ENCODE measurements at regions not wholly inside any gene's neighbourhood (a gene's known extent, or its start where the extent isn't known, plus 50 kb on each side); places are given as distances from the start of the nearest gene placed in this dataset.

DNA sequence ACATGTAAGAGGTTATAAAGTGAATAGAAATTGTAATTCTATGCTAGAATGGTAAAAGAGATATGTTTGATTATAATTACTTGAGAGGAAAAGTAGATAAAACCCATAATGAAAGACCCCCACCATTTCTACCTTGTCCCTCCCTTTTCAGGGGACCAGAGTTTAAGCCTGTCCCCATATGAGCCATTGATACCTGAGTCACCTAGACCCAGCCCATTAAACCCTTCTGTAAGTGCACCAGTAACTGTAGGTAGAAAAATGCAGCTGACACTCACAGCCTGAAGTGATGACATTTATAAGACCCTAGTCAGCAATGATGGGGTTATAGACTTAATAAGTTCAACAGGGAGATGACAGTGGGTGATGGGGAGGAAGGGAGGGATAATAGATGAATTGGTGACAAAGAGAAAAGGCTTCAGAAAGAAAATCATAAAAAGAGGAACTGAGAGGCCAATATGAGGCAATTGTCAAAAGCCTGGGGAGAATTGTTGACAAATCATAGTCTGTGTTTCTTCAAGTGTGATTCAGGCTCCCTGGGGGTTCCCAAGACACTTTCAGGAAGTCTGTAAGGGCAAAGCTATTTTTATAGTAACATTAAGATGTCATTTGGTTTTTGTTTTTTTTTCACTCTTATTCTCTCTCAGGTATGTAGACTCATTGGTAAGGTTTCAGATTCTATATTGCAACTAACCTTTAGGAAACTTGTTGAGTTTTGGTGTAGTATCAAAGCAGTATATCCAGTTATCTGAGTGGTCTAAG, 544.2 kb downstream of the SATB2 start:
- no peak for TF ChIP-seq POLR2AphosphoS5 (IDR thresholded peaks at IDR 0.05)
- TF ChIP-seq, protein P1, sequence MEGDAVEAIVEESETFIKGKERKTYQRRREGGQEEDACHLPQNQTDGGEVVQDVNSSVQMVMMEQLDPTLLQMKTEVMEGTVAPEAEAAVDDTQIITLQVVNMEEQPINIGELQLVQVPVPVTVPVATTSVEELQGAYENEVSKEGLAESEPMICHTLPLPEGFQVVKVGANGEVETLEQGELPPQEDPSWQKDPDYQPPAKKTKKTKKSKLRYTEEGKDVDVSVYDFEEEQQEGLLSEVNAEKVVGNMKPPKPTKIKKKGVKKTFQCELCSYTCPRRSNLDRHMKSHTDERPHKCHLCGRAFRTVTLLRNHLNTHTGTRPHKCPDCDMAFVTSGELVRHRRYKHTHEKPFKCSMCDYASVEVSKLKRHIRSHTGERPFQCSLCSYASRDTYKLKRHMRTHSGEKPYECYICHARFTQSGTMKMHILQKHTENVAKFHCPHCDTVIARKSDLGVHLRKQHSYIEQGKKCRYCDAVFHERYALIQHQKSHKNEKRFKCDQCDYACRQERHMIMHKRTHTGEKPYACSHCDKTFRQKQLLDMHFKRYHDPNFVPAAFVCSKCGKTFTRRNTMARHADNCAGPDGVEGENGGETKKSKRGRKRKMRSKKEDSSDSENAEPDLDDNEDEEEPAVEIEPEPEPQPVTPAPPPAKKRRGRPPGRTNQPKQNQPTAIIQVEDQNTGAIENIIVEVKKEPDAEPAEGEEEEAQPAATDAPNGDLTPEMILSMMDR (IDR thresholded peaks at IDR 0.05), result no peak

Data from stomach (tissue), 4 donors.